ENCODE measurements at regions not wholly inside any gene's neighbourhood (a gene's known extent, or its start where the extent isn't known, plus 50 kb on each side); places are given as distances from the start of the nearest gene placed in this dataset.

- POLR2A ChIA-PET, result no interaction called here
- H3K27ac ChIP-seq (ENCODE audit: low read depth in 1 of 2, low read length in 2 of 2), result no peak overlapping the region
- no peaks in the 10 kb centered on the region for H3K27me3 Mint-ChIP-seq
- H3K4me3 Mint-ChIP-seq, result no peak overlapping the region
- ATAC-seq (ENCODE audit: poor library complexity) (no peak), DNase-seq (no peak)
- no peaks in the 10 kb centered on the region for H3K4me1 ChIP-seq (ENCODE audit: insufficient read depth, low read length)
- no peaks in the 10 kb centered on the region for H3K9me3 ChIP-seq (ENCODE audit: control insufficient read depth in 1 of 2, insufficient read depth in 1 of 2, low read length in 2 of 2)
- H3K27me3 ChIP-seq (ENCODE audit: control insufficient read depth in 1 of 2, insufficient read depth in 2 of 2, low read length in 2 of 2), result no peaks in the 10 kb centered on the region
- no peak for TF ChIP-seq CTCF (IDR thresholded peaks at IDR 0.05)
- no peaks in the 10 kb centered on the region for H3K9me3 Mint-ChIP-seq
- no peaks in the 10 kb centered on the region for H3K36me3 ChIP-seq (ENCODE audit: insufficient read depth, low read length)
- no peak overlapping the region for H3K27ac Mint-ChIP-seq
- H3K36me3 Mint-ChIP-seq (ENCODE audit: low read depth), result no peaks in the 10 kb centered on the region
- no peak overlapping the region for H3K4me3 ChIP-seq (ENCODE audit: low read length)
- H3K4me1 Mint-ChIP-seq (ENCODE audit: low read depth), result no peaks in the 10 kb centered on the region
- intact Hi-C loops (cut with DNase I, micrococcal nuclease), result no loop called here
- CTCF ChIA-PET, result no interaction called here
These were observed 480.0 kb downstream of the NLGN4X start for GRCh38 chrX:5748586-5749150.

- Mint-ChIP-seq H3K27me3 (no peaks in the 10 kb centered on the region), H3K36me3 (ENCODE audit: low read depth) (no peaks in the 10 kb centered on the region), H3K4me3 (no peak overlapping the region), H3K27ac (no peak overlapping the region), H3K4me1 (ENCODE audit: low read depth) (no peaks in the 10 kb centered on the region), H3K9me3 (no peaks in the 10 kb centered on the region)
- Histone ChIP-seq H3K27me3 (ENCODE audit: control insufficient read depth in 1 of 2, insufficient read depth in 2 of 2, low read length in 2 of 2) (no peaks in the 10 kb centered on the region), H3K4me1 (ENCODE audit: insufficient read depth, low read length) (no peaks in the 10 kb centered on the region), H3K4me3 (ENCODE audit: low read length) (no peak overlapping the region), H3K9me3 (ENCODE audit: control insufficient read depth in 1 of 2, insufficient read depth in 1 of 2, low read length in 2 of 2) (no peaks in the 10 kb centered on the region), H3K36me3 (ENCODE audit: insufficient read depth, low read length) (no peaks in the 10 kb centered on the region), H3K27ac (ENCODE audit: low read depth in 1 of 2, low read length in 2 of 2) (no peak overlapping the region)
- DNase-seq (no peak), ATAC-seq (ENCODE audit: poor library complexity) (no peak)
- CTCF ChIA-PET, result no interaction called here
- POLR2A ChIA-PET, result no interaction called here
- TF ChIP-seq CTCF (IDR thresholded peaks at IDR 0.05), result no peak
- intact Hi-C loops (cut with DNase I, micrococcal nuclease), result no loop called here
These were observed 482.4 kb downstream of the NLGN4X start for GRCh38 chrX:5746231-5746630.

GRCh38 chrX:5733501-5733900, 495.2 kb downstream of the NLGN4X start:
- Histone ChIP-seq H3K4me3 (ENCODE audit: low read length) (no peak overlapping the region), H3K4me1 (ENCODE audit: insufficient read depth, low read length) (no peaks in the 10 kb centered on the region), H3K27ac (ENCODE audit: low read depth in 1 of 2, low read length in 2 of 2) (no peak overlapping the region), H3K27me3 (ENCODE audit: control insufficient read depth in 1 of 2, insufficient read depth in 2 of 2, low read length in 2 of 2) (no peaks in the 10 kb centered on the region), H3K36me3 (ENCODE audit: insufficient read depth, low read length) (no peaks in the 10 kb centered on the region), H3K9me3 (ENCODE audit: control insufficient read depth in 1 of 2, insufficient read depth in 1 of 2, low read length in 2 of 2) (no peaks in the 10 kb centered on the region)
- no peaks in the 10 kb centered on the region for H3K4me1 Mint-ChIP-seq (ENCODE audit: low read depth)
- intact Hi-C loops (cut with DNase I, micrococcal nuclease), result no loop called here
- ATAC-seq (ENCODE audit: poor library complexity), result no peak
- no peak for TF ChIP-seq CTCF (IDR thresholded peaks at IDR 0.05)
- POLR2A ChIA-PET, result no interaction called here
- CTCF ChIA-PET, result no interaction called here
- no peaks in the 10 kb centered on the region for H3K36me3 Mint-ChIP-seq (ENCODE audit: low read depth)
- H3K9me3 Mint-ChIP-seq, result peaks cover 2% of the 10 kb centered on the region
- no peaks in the 10 kb centered on the region for H3K27me3 Mint-ChIP-seq
- no peak for DNase-seq
- no peak overlapping the region for H3K4me3 Mint-ChIP-seq
- no peak overlapping the region for H3K27ac Mint-ChIP-seq

Data from CD4-positive, alpha-beta T cell (primary cell).